ENCODE measurements at regions not wholly inside any gene's neighbourhood (a gene's known extent, or its start where the extent isn't known, plus 50 kb on each side); places are given as distances from the start of the nearest gene placed in this dataset.

DNA sequence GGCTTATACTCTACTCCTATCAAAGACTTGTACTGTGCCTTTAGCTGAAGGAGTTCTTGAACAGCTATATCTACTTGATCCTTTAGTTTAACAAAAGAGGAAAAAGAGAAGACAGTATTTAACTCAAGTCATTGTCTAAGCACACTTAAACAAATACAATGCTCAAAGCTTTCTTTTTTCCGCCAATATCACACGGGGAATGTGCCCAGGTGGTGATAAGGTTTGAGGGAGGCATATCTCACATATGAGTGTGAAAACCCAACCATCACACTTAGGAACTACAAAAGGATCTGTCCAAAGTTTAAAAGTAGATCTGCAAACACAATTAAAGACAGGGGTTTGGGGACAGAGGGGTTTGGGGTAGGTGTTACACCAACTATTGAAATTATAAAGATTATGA is 59.0 kb upstream of the SLC30A10 start:
- TF ChIP-seq BHLHE40 (IDR thresholded peaks at IDR 0.05; ENCODE audit: borderline replicate concordance) (no peak), FOXM1 (IDR thresholded peaks at IDR 0.05; ENCODE audit: borderline replicate concordance) (no peak), HDGF (IDR thresholded peaks at IDR 0.05; ENCODE audit: borderline replicate concordance) (no peak), FOXA1 (IDR thresholded peaks at IDR 0.05) (no peak), ZNF384 (IDR thresholded peaks at IDR 0.05) (no peak), SP1 (IDR thresholded peaks at IDR 0.05) (no peak)
